ENCODE measurements at regions not wholly inside any gene's neighbourhood (a gene's known extent, or its start where the extent isn't known, plus 50 kb on each side); places are given as distances from the start of the nearest gene placed in this dataset.
"Not testable (repeated sequence)": the region's sequence is repeated elsewhere in the genome, so short reads cannot be mapped to it uniquely, and the experiment has no call there.

- no peak overlapping the region for H3K4me3 ChIP-seq (replicated peaks in 1 of 3; ENCODE audit: low read depth in 2 of 3, low read length in 3 of 3)
- H3K27me3 ChIP-seq (ENCODE audit: control insufficient read depth in 2 of 2, insufficient read depth in 2 of 2, low read length in 2 of 2): no peaks in the 10 kb centered on the region
- no peaks in the 10 kb centered on the region for H3K36me3 ChIP-seq (replicated peaks in 1 of 2; ENCODE audit: control insufficient read depth in 1 of 2, insufficient read depth in 2 of 2, low read length in 2 of 2)
- no peaks in the 10 kb centered on the region for H3K79me2 ChIP-seq (ENCODE audit: insufficient read depth, low read length)
- TF ChIP-seq, protein P1, sequence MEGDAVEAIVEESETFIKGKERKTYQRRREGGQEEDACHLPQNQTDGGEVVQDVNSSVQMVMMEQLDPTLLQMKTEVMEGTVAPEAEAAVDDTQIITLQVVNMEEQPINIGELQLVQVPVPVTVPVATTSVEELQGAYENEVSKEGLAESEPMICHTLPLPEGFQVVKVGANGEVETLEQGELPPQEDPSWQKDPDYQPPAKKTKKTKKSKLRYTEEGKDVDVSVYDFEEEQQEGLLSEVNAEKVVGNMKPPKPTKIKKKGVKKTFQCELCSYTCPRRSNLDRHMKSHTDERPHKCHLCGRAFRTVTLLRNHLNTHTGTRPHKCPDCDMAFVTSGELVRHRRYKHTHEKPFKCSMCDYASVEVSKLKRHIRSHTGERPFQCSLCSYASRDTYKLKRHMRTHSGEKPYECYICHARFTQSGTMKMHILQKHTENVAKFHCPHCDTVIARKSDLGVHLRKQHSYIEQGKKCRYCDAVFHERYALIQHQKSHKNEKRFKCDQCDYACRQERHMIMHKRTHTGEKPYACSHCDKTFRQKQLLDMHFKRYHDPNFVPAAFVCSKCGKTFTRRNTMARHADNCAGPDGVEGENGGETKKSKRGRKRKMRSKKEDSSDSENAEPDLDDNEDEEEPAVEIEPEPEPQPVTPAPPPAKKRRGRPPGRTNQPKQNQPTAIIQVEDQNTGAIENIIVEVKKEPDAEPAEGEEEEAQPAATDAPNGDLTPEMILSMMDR (IDR thresholded peaks at IDR 0.05): no peak
- no peak overlapping the region for H3K27ac ChIP-seq (ENCODE audit: low read depth in 1 of 2, low read length in 2 of 2)
- DNase-seq: no peak
- no peaks in the 10 kb centered on the region for H4K20me1 ChIP-seq (ENCODE audit: insufficient read depth, low read length)
- H3K9me3 ChIP-seq (replicated peaks in 1 of 2; ENCODE audit: control insufficient read depth in 1 of 2, insufficient read depth in 1 of 2, low read length in 2 of 2): no peaks in the 10 kb centered on the region
- H3K36me3 Mint-ChIP-seq: no peaks in the 10 kb centered on the region
- peaks cover 0 to 6% (median 1%) of the 10 kb centered on the region in 3 donors for H3K27me3 Mint-ChIP-seq (ENCODE audit: low read depth in 3 of 3)
- no peak overlapping the region for H3K27ac Mint-ChIP-seq
- no peak overlapping the region for H3K4me2 ChIP-seq (replicated peaks; ENCODE audit: extremely low read depth, low read length, poor library complexity, severe bottlenecking)
- no peak overlapping the region for H3K9ac ChIP-seq (ENCODE audit: insufficient read depth, low read length, poor library complexity, severe bottlenecking)
- intact Hi-C loops (cut with micrococcal nuclease): loop anchor here (10.0 kb wide), 4 partner anchors 163 to 513 kb away; partner anchors contain the start of genes APEX2 (in 1 of the 2) and MAGED2 (in 1 of the 2)
- peaks cover 4% of the 10 kb centered on the region for H3K4me1 Mint-ChIP-seq
- no peak overlapping the region for H3K4me3 Mint-ChIP-seq
- H3K9me3 Mint-ChIP-seq: peaks cover 0 to 3% (median 0%) of the 10 kb centered on the region in 7 donors
- H3K4me1 ChIP-seq (ENCODE audit: control insufficient read depth in 1 of 2, insufficient read depth in 2 of 2, low read length in 2 of 2): peaks cover 9 to 12% of the 10 kb centered on the region in 2 donors
- H2AFZ ChIP-seq (ENCODE audit: insufficient read depth, low read depth, low read length, poor library complexity, severe bottlenecking): no peak overlapping the region
These were observed 111.5 kb downstream of the GNL3L start for GRCh38 chrX:54641530-54641929.

DNA sequence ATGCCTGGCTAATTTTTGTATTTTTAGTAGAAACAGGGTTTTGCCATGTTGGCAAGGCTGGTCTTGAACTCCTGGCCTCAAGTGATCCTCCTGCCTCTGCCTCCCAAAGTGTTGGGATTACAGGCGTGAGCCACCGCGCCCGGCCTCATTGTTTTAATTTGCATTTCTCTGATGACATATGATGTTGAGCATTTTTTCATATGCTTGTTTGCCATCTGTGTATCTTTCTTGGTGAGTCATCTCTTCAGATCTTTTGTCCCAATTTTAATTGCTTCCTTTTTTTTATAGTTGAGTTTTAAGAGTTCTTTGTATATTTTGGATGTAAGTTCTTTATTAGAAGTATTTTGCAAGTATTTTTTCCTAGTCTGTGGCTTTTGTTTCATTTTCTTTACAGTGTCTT lies 117.6 kb downstream of the GNL3L start:
- peak overlapping the region in 1 of 7 donors; percentile 8 for H3K27ac Mint-ChIP-seq
- H3K4me3 Mint-ChIP-seq; H4K20me1 ChIP-seq (ENCODE audit: insufficient read depth, low read length); H3K9me3 ChIP-seq (replicated peaks in 1 of 2; ENCODE audit: control insufficient read depth in 1 of 2, insufficient read depth in 1 of 2, low read length in 2 of 2); H3K27ac ChIP-seq (ENCODE audit: low read depth in 1 of 2, low read length in 2 of 2); H2AFZ ChIP-seq (ENCODE audit: insufficient read depth, low read depth, low read length, poor library complexity, severe bottlenecking); H3K4me1 ChIP-seq (ENCODE audit: control insufficient read depth in 1 of 2, insufficient read depth in 2 of 2, low read length in 2 of 2); H3K36me3 ChIP-seq (replicated peaks in 1 of 2; ENCODE audit: control insufficient read depth in 1 of 2, insufficient read depth in 2 of 2, low read length in 2 of 2); H3K9ac ChIP-seq (ENCODE audit: insufficient read depth, low read length, poor library complexity, severe bottlenecking); H3K4me1 Mint-ChIP-seq; H3K36me3 Mint-ChIP-seq; H3K79me2 ChIP-seq (ENCODE audit: insufficient read depth, low read length); DNase-seq; H3K4me3 ChIP-seq (replicated peaks in 1 of 3; ENCODE audit: low read depth in 2 of 3, low read length in 3 of 3); H3K27me3 Mint-ChIP-seq (ENCODE audit: low read depth in 3 of 3); H3K4me2 ChIP-seq (replicated peaks; ENCODE audit: extremely low read depth, low read length, poor library complexity, severe bottlenecking); H3K27me3 ChIP-seq (ENCODE audit: control insufficient read depth in 2 of 2, insufficient read depth in 2 of 2, low read length in 2 of 2): not testable (repeated sequence)
- no CpG with 5 or more reads among the region's 4 CpGs for WGBS (ENCODE audit: insufficient coverage)
- intact Hi-C loops (cut with micrococcal nuclease): loop anchor here (10.0 kb wide), 4 partner anchors 157 to 507 kb away; partner anchors contain the start of genes APEX2 (in 1 of the 2) and MAGED2 (in 1 of the 2)
- peaks cover 2 to 17% (median 15%) of the 10 kb centered on the region in 7 donors for H3K9me3 Mint-ChIP-seq
